ENCODE measurements at regions not wholly inside any gene's neighbourhood (a gene's known extent, or its start where the extent isn't known, plus 50 kb on each side); places are given as distances from the start of the nearest gene placed in this dataset.
A peak's percentile ranks its signal among the peaks of the same experiment; 100 is the strongest.

- Histone ChIP-seq H3K4me1 (ENCODE audit: low read depth) (no peaks in the 10 kb centered on the region), H3K4me3 (no peak overlapping the region), H3K36me3 (ENCODE audit: low read depth) (no peaks in the 10 kb centered on the region), H3K9me3 (no peaks in the 10 kb centered on the region)
- intact Hi-C loops (cut with DNase I, micrococcal nuclease), result no loop called here
- no peak for ATAC-seq
- TF ChIP-seq CTCF (IDR thresholded peaks at IDR 0.05), result no peak
- no peak for DNase-seq
These were observed 245.9 kb upstream of the RHOBTB1 start for GRCh38 chr10:61189912-61190311.

- Histone ChIP-seq H3K36me3 (ENCODE audit: low read depth) (no peaks in the 10 kb centered on the region), H3K9me3 (no peaks in the 10 kb centered on the region), H3K4me3 (no peak overlapping the region), H3K4me1 (ENCODE audit: low read depth) (no peaks in the 10 kb centered on the region)
- no peak for ATAC-seq
- intact Hi-C loops (cut with DNase I, micrococcal nuclease), result no loop called here
- DNase-seq, result no peak
- TF ChIP-seq CTCF (IDR thresholded peaks at IDR 0.05), result no peak
These were observed 244.7 kb upstream of the RHOBTB1 start for GRCh38 chr10:61188691-61189090.

- ATAC-seq (peak; percentile 16), DNase-seq (no peak)
- Histone ChIP-seq H3K36me3 (ENCODE audit: low read depth) (no peaks in the 10 kb centered on the region), H3K4me1 (ENCODE audit: low read depth) (no peaks in the 10 kb centered on the region), H3K9me3 (no peaks in the 10 kb centered on the region), H3K4me3 (no peak overlapping the region)
- intact Hi-C loops (cut with DNase I, micrococcal nuclease), result no loop called here
- no peak for TF ChIP-seq CTCF (IDR thresholded peaks at IDR 0.05)
These were observed 244.1 kb upstream of the RHOBTB1 start for GRCh38 chr10:61188101-61188500.

- DNase-seq (no peak), ATAC-seq (no peak)
- no peaks in the 10 kb centered on the region for H3K9me3 ChIP-seq
- no peaks in the 10 kb centered on the region for H3K36me3 ChIP-seq (ENCODE audit: low read depth)
- H3K4me1 ChIP-seq (ENCODE audit: low read depth), result no peaks in the 10 kb centered on the region
- intact Hi-C loops (cut with DNase I, micrococcal nuclease), result no loop called here
- no peak for TF ChIP-seq CTCF (IDR thresholded peaks at IDR 0.05)
- H3K4me3 ChIP-seq, result no peak overlapping the region
These were observed 243.6 kb upstream of the RHOBTB1 start for GRCh38 chr10:61187601-61188000.

GRCh38 chr10:61186408-61186807 is 242.4 kb upstream of the RHOBTB1 start:
- Histone ChIP-seq H3K36me3 (ENCODE audit: low read depth) (no peaks in the 10 kb centered on the region), H3K4me1 (ENCODE audit: low read depth) (no peaks in the 10 kb centered on the region), H3K4me3 (no peak overlapping the region), H3K9me3 (no peaks in the 10 kb centered on the region)
- DNase-seq (no peak), ATAC-seq (no peak)
- no peak for TF ChIP-seq CTCF (IDR thresholded peaks at IDR 0.05)
- intact Hi-C loops (cut with DNase I, micrococcal nuclease), result no loop called here

- H3K9me3 ChIP-seq, result no peaks in the 10 kb centered on the region
- H3K4me1 ChIP-seq (ENCODE audit: low read depth), result no peaks in the 10 kb centered on the region
- no peak for ATAC-seq
- H3K4me3 ChIP-seq, result no peak overlapping the region
- TF ChIP-seq CTCF (IDR thresholded peaks at IDR 0.05), result no peak
- intact Hi-C loops (cut with DNase I, micrococcal nuclease), result no loop called here
- no peak for DNase-seq
- no peaks in the 10 kb centered on the region for H3K36me3 ChIP-seq (ENCODE audit: low read depth)
These were observed 240.4 kb upstream of the RHOBTB1 start for GRCh38 chr10:61184429-61184828.

Measured in mucosa of descending colon (tissue), 3 donors.